HL-60 (cell line): ENCODE measurements at regions not wholly inside any gene's neighbourhood (a gene's known extent, or its start where the extent isn't known, plus 50 kb on each side); places are given as distances from the start of the nearest gene placed in this dataset.

Experiments used
- DNase-seq, 2 experiments: peaks; one replicate each; pipeline ENCODE4 v3.0.0-alpha.2; 2010 to 2020; ENCODE audit warnings: low read depth in 1 of 2, low spot score in 1 of 2
- H3K27ac ChIP-seq: fragments of 250-450 bp; sonication (Bioruptor Pico); replicated peaks from 2 replicates; pipeline ENCODE4 v1.5.1; 2020; ENCODE audit warnings: mild to moderate bottlenecking, moderate library complexity
- H3K27me3 ChIP-seq: fragments of 250-450 bp; sonication (Bioruptor Pico); 2 replicates; pipeline ENCODE4 v1.5.1; 2021; ENCODE audit warnings: mild to moderate bottlenecking, moderate library complexity; ENCODE audit not compliant: insufficient read depth, poor library complexity, severe bottlenecking
- H3K4me3 ChIP-seq: replicated peaks from 2 replicates; pipeline ENCODE4 v1.5.1; 2011; ENCODE audit warnings: mild to moderate bottlenecking, control low read depth, low read length; ENCODE audit not compliant: insufficient read depth
- GABPA ChIP-seq: IDR thresholded peaks from 2 replicates; pipeline ENCODE4 v1.6.1; 2012; ENCODE audit warnings: low read depth
- POLR2AphosphoS5 ChIP-seq: IDR thresholded peaks from 2 replicates; pipeline ENCODE4 v1.6.1; 2012; ENCODE audit warnings: low read depth
- SPI1 ChIP-seq: IDR thresholded peaks from 2 replicates; pipeline ENCODE4 v1.6.1; 2012; ENCODE audit warnings: low read depth, mild to moderate bottlenecking, borderline replicate concordance
- TF ChIP-seq, protein P1 (sequence below): IDR thresholded peaks from one replicate; pipeline ENCODE4 v1.5.1; 2011; ENCODE audit warnings: low read length, control low read depth, inconsistent platforms; ENCODE audit not compliant: insufficient read depth
- TF ChIP-seq, protein P2 (sequence below): IDR thresholded peaks from 2 replicates; pipeline ENCODE4 v1.6.1; 2012; ENCODE audit warnings: low read depth; ENCODE audit not compliant: insufficient replicate concordance

DNA sequence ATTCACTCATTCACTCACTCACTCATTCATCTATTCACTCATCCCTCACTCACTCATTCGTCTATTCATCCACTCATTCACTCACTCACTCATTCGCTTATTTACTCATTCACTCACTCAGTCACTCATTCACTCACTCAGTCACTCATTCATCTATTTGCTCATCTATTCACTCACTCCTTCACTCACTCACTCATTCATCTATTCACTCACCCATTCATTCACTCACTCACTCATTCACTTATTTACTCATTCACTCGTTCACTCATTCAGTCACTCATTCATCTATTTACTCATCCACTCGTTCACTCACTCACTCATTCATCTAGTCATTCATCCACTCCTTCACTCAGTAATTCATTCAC, 128.2 kb downstream of the TTLL2 start:
- H3K27me3 ChIP-seq: no peaks in the 10 kb centered on the region
- H3K4me3 ChIP-seq: no peak overlapping the region
- DNase-seq: no peak
- TF ChIP-seq, protein P1, sequence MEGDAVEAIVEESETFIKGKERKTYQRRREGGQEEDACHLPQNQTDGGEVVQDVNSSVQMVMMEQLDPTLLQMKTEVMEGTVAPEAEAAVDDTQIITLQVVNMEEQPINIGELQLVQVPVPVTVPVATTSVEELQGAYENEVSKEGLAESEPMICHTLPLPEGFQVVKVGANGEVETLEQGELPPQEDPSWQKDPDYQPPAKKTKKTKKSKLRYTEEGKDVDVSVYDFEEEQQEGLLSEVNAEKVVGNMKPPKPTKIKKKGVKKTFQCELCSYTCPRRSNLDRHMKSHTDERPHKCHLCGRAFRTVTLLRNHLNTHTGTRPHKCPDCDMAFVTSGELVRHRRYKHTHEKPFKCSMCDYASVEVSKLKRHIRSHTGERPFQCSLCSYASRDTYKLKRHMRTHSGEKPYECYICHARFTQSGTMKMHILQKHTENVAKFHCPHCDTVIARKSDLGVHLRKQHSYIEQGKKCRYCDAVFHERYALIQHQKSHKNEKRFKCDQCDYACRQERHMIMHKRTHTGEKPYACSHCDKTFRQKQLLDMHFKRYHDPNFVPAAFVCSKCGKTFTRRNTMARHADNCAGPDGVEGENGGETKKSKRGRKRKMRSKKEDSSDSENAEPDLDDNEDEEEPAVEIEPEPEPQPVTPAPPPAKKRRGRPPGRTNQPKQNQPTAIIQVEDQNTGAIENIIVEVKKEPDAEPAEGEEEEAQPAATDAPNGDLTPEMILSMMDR: no peak
- no peak for TF ChIP-seq SPI1
- no peak for TF ChIP-seq GABPA
- TF ChIP-seq, protein P2, sequence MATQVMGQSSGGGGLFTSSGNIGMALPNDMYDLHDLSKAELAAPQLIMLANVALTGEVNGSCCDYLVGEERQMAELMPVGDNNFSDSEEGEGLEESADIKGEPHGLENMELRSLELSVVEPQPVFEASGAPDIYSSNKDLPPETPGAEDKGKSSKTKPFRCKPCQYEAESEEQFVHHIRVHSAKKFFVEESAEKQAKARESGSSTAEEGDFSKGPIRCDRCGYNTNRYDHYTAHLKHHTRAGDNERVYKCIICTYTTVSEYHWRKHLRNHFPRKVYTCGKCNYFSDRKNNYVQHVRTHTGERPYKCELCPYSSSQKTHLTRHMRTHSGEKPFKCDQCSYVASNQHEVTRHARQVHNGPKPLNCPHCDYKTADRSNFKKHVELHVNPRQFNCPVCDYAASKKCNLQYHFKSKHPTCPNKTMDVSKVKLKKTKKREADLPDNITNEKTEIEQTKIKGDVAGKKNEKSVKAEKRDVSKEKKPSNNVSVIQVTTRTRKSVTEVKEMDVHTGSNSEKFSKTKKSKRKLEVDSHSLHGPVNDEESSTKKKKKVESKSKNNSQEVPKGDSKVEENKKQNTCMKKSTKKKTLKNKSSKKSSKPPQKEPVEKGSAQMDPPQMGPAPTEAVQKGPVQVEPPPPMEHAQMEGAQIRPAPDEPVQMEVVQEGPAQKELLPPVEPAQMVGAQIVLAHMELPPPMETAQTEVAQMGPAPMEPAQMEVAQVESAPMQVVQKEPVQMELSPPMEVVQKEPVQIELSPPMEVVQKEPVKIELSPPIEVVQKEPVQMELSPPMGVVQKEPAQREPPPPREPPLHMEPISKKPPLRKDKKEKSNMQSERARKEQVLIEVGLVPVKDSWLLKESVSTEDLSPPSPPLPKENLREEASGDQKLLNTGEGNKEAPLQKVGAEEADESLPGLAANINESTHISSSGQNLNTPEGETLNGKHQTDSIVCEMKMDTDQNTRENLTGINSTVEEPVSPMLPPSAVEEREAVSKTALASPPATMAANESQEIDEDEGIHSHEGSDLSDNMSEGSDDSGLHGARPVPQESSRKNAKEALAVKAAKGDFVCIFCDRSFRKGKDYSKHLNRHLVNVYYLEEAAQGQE: no peak
- TF ChIP-seq POLR2AphosphoS5: no peak
- no peak overlapping the region for H3K27ac ChIP-seq

- Histone ChIP-seq H3K4me3 (no peak overlapping the region), H3K27me3 (no peaks in the 10 kb centered on the region), H3K27ac (no peak overlapping the region)
- no peak for DNase-seq
- TF ChIP-seq GABPA: no peak
- TF ChIP-seq, protein P2: no peak
- TF ChIP-seq, protein P1: no peak
- no peak for TF ChIP-seq POLR2AphosphoS5
- no peak for TF ChIP-seq SPI1
Observed at GRCh38 chr6:167454003-167454402, 129.1 kb downstream of the TTLL2 start.

DNA sequence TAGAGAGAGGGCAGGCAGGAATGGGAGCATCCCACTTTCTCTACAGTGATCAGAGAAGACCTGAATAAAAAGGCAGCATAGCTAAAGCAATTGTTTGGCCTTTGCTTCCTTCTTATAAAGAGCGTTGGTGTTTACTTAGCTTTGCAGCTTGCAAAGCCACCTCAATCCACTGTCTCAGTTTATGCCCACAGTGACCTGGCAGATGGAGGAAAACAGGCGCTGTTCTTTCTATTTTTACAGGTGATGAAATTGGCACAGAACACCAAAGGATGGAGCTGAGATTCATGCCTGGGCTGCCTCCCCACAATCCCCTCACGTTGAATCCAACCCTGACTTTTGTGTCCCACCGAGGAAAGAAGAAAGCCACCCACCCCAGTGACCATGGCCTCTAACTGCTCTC, 130.5 kb downstream of the TTLL2 start:
- Histone ChIP-seq H3K27ac (no peak overlapping the region), H3K4me3 (no peak overlapping the region), H3K27me3 (no peaks in the 10 kb centered on the region)
- no peak for DNase-seq
- TF ChIP-seq, protein P2: no peak
- TF ChIP-seq POLR2AphosphoS5 (no peak), SPI1 (no peak), GABPA (no peak)
- TF ChIP-seq, protein P1: no peak
